D721Med (cell line): ENCODE measurements at regions not wholly inside any gene's neighbourhood (a gene's known extent, or its start where the extent isn't known, plus 50 kb on each side); places are given as distances from the start of the nearest gene placed in this dataset.
"Not testable (repeated sequence)": the region's sequence is repeated elsewhere in the genome, so short reads cannot be mapped to it uniquely, and the experiment has no call there.

Experiments used
- DNase-seq: peaks from one replicate; pipeline ENCODE4 v3.0.0; 2011; ENCODE audit warnings: low spot score; ENCODE audit not compliant: insufficient read length
- FAIRE-seq: peaks from 2 replicates; lab custom pipeline; 2011; peaks lifted over from hg19 to GRCh38; lab: Jason Lieb, UNC
- CTCF ChIP-seq: IDR thresholded peaks from 2 replicates; pipeline ENCODE4 v1.5.1; 2012; ENCODE audit warnings: mild to moderate bottlenecking, control low read depth; ENCODE audit not compliant: insufficient read depth; ENCODE audit errors: missing control alignments

- FAIRE-seq (no peak), DNase-seq (no peak)
- no peak for TF ChIP-seq CTCF
These were observed 75.7 kb upstream of the SIRPA start for GRCh38 chr20:1819311-1820137.

GRCh38 chr20:1818895-1819294 lies 76.3 kb upstream of the SIRPA start:
- TF ChIP-seq CTCF: no peak
- FAIRE-seq: no peak
- no peak for DNase-seq

GRCh38 chr20:1818247-1818840 lies 76.9 kb upstream of the SIRPA start:
- no peak for TF ChIP-seq CTCF
- FAIRE-seq (no peak), DNase-seq (no peak)

GRCh38 chr20:1817577-1818211 lies 77.5 kb upstream of the SIRPA start:
- DNase-seq: no peak
- FAIRE-seq: no peak
- TF ChIP-seq CTCF: no peak

- FAIRE-seq (no peak), DNase-seq (no peak)
- TF ChIP-seq CTCF: no peak
These were observed 78.5 kb upstream of the SIRPA start for GRCh38 chr20:1816384-1817381.

- FAIRE-seq: no peak
- no peak for TF ChIP-seq CTCF
- no peak for DNase-seq
These were observed 79.6 kb upstream of the SIRPA start for GRCh38 chr20:1815502-1816085.

GRCh38 chr20:1814861-1815260 lies 80.3 kb upstream of the SIRPA start:
- FAIRE-seq: not testable (repeated sequence)

More at GRCh38 chr20:1814861-1815260, 80.3 kb upstream of the SIRPA start:
- DNase-seq: not testable (repeated sequence)
